ENCODE measurements at regions not wholly inside any gene's neighbourhood (a gene's known extent, or its start where the extent isn't known, plus 50 kb on each side); places are given as distances from the start of the nearest gene placed in this dataset.

GRCh38 chr14:44763356-44763755 is 198.4 kb downstream of the KLHL28 start:
- TF ChIP-seq POLR2A (IDR thresholded peaks at IDR 0.05): no peak
- no peak for TF ChIP-seq CTCF (IDR thresholded peaks at IDR 0.05)
